C4-2B (cell line): ENCODE measurements at regions not wholly inside any gene's neighbourhood (a gene's known extent, or its start where the extent isn't known, plus 50 kb on each side); places are given as distances from the start of the nearest gene placed in this dataset.

Experiments
- ZFX ChIP-seq: fragments of 450-650 bp; IDR thresholded peaks from 2 replicates; pipeline ENCODE4 v1.6.1; 2017
- TF ChIP-seq, protein P1 (sequence below): fragments of 450-650 bp; conservative IDR thresholded peaks from 2 replicates; pipeline ENCODE4 v1.5.1; 2017; ENCODE audit warnings: mild to moderate bottlenecking

DNA sequence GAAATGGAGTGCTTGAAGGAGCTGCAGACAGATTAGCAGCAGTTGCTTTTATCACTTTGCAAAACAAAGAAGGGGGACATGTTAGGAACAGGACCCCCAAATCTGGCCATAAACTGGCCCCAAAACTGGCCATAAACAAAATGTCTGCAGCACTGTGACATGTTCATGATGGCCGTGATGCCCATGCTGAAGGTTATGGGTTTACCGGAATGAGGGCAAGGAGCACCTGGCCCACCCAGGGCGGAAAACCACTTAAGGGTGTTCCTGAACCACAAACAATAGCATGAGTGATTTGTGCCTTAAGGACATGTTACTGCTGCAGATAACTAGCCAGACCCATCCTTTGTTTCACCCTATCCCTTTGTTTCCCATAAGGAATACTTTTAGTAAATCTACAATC is 79.6 kb upstream of the GC start:
- TF ChIP-seq, protein P1, sequence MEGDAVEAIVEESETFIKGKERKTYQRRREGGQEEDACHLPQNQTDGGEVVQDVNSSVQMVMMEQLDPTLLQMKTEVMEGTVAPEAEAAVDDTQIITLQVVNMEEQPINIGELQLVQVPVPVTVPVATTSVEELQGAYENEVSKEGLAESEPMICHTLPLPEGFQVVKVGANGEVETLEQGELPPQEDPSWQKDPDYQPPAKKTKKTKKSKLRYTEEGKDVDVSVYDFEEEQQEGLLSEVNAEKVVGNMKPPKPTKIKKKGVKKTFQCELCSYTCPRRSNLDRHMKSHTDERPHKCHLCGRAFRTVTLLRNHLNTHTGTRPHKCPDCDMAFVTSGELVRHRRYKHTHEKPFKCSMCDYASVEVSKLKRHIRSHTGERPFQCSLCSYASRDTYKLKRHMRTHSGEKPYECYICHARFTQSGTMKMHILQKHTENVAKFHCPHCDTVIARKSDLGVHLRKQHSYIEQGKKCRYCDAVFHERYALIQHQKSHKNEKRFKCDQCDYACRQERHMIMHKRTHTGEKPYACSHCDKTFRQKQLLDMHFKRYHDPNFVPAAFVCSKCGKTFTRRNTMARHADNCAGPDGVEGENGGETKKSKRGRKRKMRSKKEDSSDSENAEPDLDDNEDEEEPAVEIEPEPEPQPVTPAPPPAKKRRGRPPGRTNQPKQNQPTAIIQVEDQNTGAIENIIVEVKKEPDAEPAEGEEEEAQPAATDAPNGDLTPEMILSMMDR = no peak
- no peak for TF ChIP-seq ZFX
